B cell (primary cell): ENCODE measurements at regions not wholly inside any gene's neighbourhood (a gene's known extent, or its start where the extent isn't known, plus 50 kb on each side); places are given as distances from the start of the nearest gene placed in this dataset.

Experiments used
- ATAC-seq: fragments of 200-7000 bp; cut with Tn5 transposase; one replicate; pipeline ENCODE4 v1.10.0; 2021; ENCODE audit warnings: low read depth, mild to moderate bottlenecking, moderate number of reproducible peaks, moderate library complexity
- CTCF ChIA-PET: fragments of 350-600 bp; sonication (Branson Sonifier 250); formaldehyde crosslinking; loops from one replicate; lab custom pipeline; 2021; ENCODE audit warnings: antibody characterized with exemption, inconsistent platforms; lab: Charles Lee
- POLR2A ChIA-PET: fragments of 350-600 bp; sonication (Branson Sonifier 250); formaldehyde crosslinking; loops from one replicate; lab custom pipeline; 2021; ENCODE audit warnings: antibody characterized with exemption; lab: Charles Lee
- DNase-seq: peaks from one replicate; pipeline ENCODE4 v3.0.0; 2013
- H2AFZ ChIP-seq: 2 replicates; pipeline ENCODE4 v1.6.1; 2012; ENCODE audit warnings: mild to moderate bottlenecking, low read depth, low read length; ENCODE audit not compliant: insufficient read depth, poor library complexity, severe bottlenecking
- H3K27ac ChIP-seq, 2 donors: 1 replicate in 1 of 2; 2 replicates in 1 of 2; pipeline ENCODE4 v1.5.1; 2012 to 2013; ENCODE audit warnings: low read length in 2 of 2, mild to moderate bottlenecking in 2 of 2, moderate library complexity in 1 of 2
- H3K27me3 ChIP-seq, 4 experiments: fragments of 200-600 bp in 1 of 4; sonication (generic) in 1 of 4; replicated peaks in 1 of 4; 1 replicate in 2 of 4; 2 replicates in 2 of 4; pipeline versions ENCODE4 v1.6.1 to v1.7.0; 2013 to 2016; ENCODE audit warnings: low read length in 3 of 4, mild to moderate bottlenecking in 2 of 4, mixed read lengths in 1 of 4, moderate library complexity in 1 of 4; ENCODE audit not compliant: insufficient read depth in 4 of 4, control insufficient read depth in 3 of 4; ENCODE audit errors: control extremely low read depth in 1 of 4
- H3K36me3 ChIP-seq, 2 experiments: replicated peaks in 1 of 2; 1 replicate in 1 of 2; 2 replicates in 1 of 2; pipeline versions ENCODE4 v1.6.1 to v1.7.1; 2013; ENCODE audit warnings: low read length in 1 of 2; ENCODE audit not compliant: insufficient read depth in 2 of 2, control insufficient read depth in 1 of 2; ENCODE audit errors: control extremely low read depth in 1 of 2, extremely low read depth in 1 of 2
- H3K4me1 ChIP-seq, 2 donors: fragments of 200-600 bp in 1 of 2; sonication (generic) in 1 of 2; 1 replicate in 1 of 2; 2 replicates in 1 of 2; pipeline versions ENCODE4 v1.5.1 to v1.6.1; 2013 to 2017; ENCODE audit warnings: low read length in 2 of 2; ENCODE audit not compliant: control insufficient read depth in 2 of 2, insufficient read depth in 2 of 2
- H3K4me2 ChIP-seq: replicated peaks from 2 replicates; pipeline ENCODE3; 2012; ENCODE audit warnings: mild to moderate bottlenecking, low read depth, low read length; ENCODE audit not compliant: poor library complexity, severe bottlenecking
- H3K4me3 ChIP-seq, 5 experiments: fragments of 200-600 bp in 1 of 5; sonication (generic) in 1 of 5; 1 replicate in 3 of 5; 2 replicates in 2 of 5; pipeline versions ENCODE4 v1.5.1 to v1.7.0; 2011 to 2016; ENCODE audit warnings: low read length in 4 of 5, mild to moderate bottlenecking in 4 of 5, low read depth in 2 of 5, control low read depth in 1 of 5, moderate library complexity in 1 of 5; ENCODE audit not compliant: insufficient read depth in 1 of 5; ENCODE audit errors: control extremely low read depth in 1 of 5, extremely low read depth in 1 of 5
- H3K79me2 ChIP-seq: fragments of 200-600 bp; sonication (generic); one replicate; pipeline ENCODE4 v1.6.0; 2016; ENCODE audit warnings: low read length; ENCODE audit not compliant: control insufficient read depth, insufficient read depth
- H3K9ac ChIP-seq: fragments of 200-600 bp; sonication (generic); 2 replicates; pipeline ENCODE4 v1.6.1; 2017; ENCODE audit warnings: mild to moderate bottlenecking, low read length, moderate library complexity
- H3K9me3 ChIP-seq, 3 donors: one replicate each; pipeline versions ENCODE4 v1.6.1 to v1.7.1; 2013; ENCODE audit warnings: low read length in 2 of 3; ENCODE audit not compliant: control insufficient read depth in 2 of 3, insufficient read depth in 1 of 3; ENCODE audit errors: control extremely low read depth in 1 of 3
- H4K20me1 ChIP-seq: 2 replicates; pipeline ENCODE4 v1.6.0; 2012; ENCODE audit warnings: mild to moderate bottlenecking, low read length; ENCODE audit not compliant: insufficient read depth, control insufficient read depth, poor library complexity, severe bottlenecking
- H3K27ac Mint-ChIP-seq: one replicate; pipeline ENCODE4 v1.8.0; 2021; ENCODE audit warnings: mixed read lengths
- H3K27me3 Mint-ChIP-seq: one replicate; pipeline ENCODE4 v1.8.0; 2021; ENCODE audit warnings: mixed read lengths
- H3K4me1 Mint-ChIP-seq: one replicate; pipeline ENCODE4 v1.8.0; 2021; ENCODE audit warnings: mixed read lengths
- H3K4me3 Mint-ChIP-seq: one replicate; pipeline ENCODE4 v1.8.0; 2021; ENCODE audit warnings: mixed read lengths
- H3K9me3 Mint-ChIP-seq: one replicate; pipeline ENCODE4 v1.8.0; 2022; ENCODE audit warnings: mixed read lengths; ENCODE audit not compliant: insufficient read depth
- CTCF ChIP-seq: fragments of 200-600 bp; IDR thresholded peaks from one replicate; pipeline ENCODE4 v1.8.0; 2022; ENCODE audit warnings: antibody characterized with exemption, mild to moderate bottlenecking
- EZH2 ChIP-seq: IDR thresholded peaks from 2 replicates; pipeline ENCODE4 v1.6.1; 2012; ENCODE audit warnings: borderline replicate concordance, low read depth, mild to moderate bottlenecking, moderate library complexity, low read length; ENCODE audit not compliant: insufficient read depth, poor library complexity, severe bottlenecking
- WGBS: methylation state at CpG from one replicate; pipeline ENCODE4 v1.1.5; 2013; ENCODE audit warnings: missing lambda C conversion rate; ENCODE audit not compliant: insufficient coverage; 5-methylcytosine and 5-hydroxymethylcytosine counted together
- intact Hi-C: fragments of 100-400 bp; cut with micrococcal nuclease; formaldehyde crosslinking; loops from one replicate; pipeline ENCODE4 v1.10.0; 2022

- Histone ChIP-seq H4K20me1 (no peaks in the 10 kb centered on the region), H3K27ac (no peak overlapping the region), H3K36me3 (no peaks in the 10 kb centered on the region), H3K4me2 (no peak overlapping the region), H3K4me1 (no peaks in the 10 kb centered on the region), H3K9me3 (peaks cover 0 to 2% (median 0%) of the 10 kb centered on the region in 3 donors), H3K4me3 (no peak overlapping the region), H2AFZ (no peak overlapping the region), H3K79me2 (no peaks in the 10 kb centered on the region), H3K9ac (no peak overlapping the region), H3K27me3 (no peaks in the 10 kb centered on the region)
- no peak overlapping the region for H3K4me3 Mint-ChIP-seq
- WGBS, result 88% methylated on average over 1 of the region's 1 CpG
- no peaks in the 10 kb centered on the region for H3K4me1 Mint-ChIP-seq
- intact Hi-C loops, result no loop called here
- TF ChIP-seq EZH2 (no peak), CTCF (no peak)
- no peak overlapping the region for H3K27ac Mint-ChIP-seq
- H3K27me3 Mint-ChIP-seq, result no peaks in the 10 kb centered on the region
- ATAC-seq (no peak), DNase-seq (no peak)
- POLR2A ChIA-PET, result no interaction called here
- H3K9me3 Mint-ChIP-seq, result no peaks in the 10 kb centered on the region
- CTCF ChIA-PET, result no interaction called here
Measured at GRCh38 chr14:80109055-80109454, 102.2 kb downstream of the DIO2 start.

- H3K4me2 ChIP-seq, result no peak overlapping the region
- no peak for DNase-seq
Measured at GRCh38 chr14:80108430-80108829, 102.9 kb downstream of the DIO2 start.

More at GRCh38 chr14:80108430-80108829, 102.9 kb downstream of the DIO2 start:
- H3K27ac Mint-ChIP-seq, result no peak overlapping the region
- no peaks in the 10 kb centered on the region for H3K4me1 Mint-ChIP-seq
- no peak overlapping the region for H3K27ac ChIP-seq
- POLR2A ChIA-PET, result no interaction called here
- no peak overlapping the region for H2AFZ ChIP-seq
- H3K4me3 ChIP-seq, result no peak overlapping the region
- CTCF ChIA-PET, result no interaction called here
- no peaks in the 10 kb centered on the region for H3K36me3 ChIP-seq
- H3K4me1 ChIP-seq, result no peaks in the 10 kb centered on the region
- TF ChIP-seq CTCF (no peak), EZH2 (no peak)
- peaks cover 0 to 2% (median 0%) of the 10 kb centered on the region in 3 donors for H3K9me3 ChIP-seq
- no peak overlapping the region for H3K9ac ChIP-seq
- H3K79me2 ChIP-seq, result no peaks in the 10 kb centered on the region
- intact Hi-C loops, result no loop called here
- H3K27me3 Mint-ChIP-seq, result no peaks in the 10 kb centered on the region
- WGBS, result no CpG with 5 or more reads among the region's 2 CpGs
- ATAC-seq, result no peak
- no peaks in the 10 kb centered on the region for H3K9me3 Mint-ChIP-seq
- no peaks in the 10 kb centered on the region for H4K20me1 ChIP-seq
- H3K27me3 ChIP-seq, result no peaks in the 10 kb centered on the region
- H3K4me3 Mint-ChIP-seq, result no peak overlapping the region
